GM18868 (cell line): ENCODE measurements at regions not wholly inside any gene's neighbourhood (a gene's known extent, or its start where the extent isn't known, plus 50 kb on each side); places are given as distances from the start of the nearest gene placed in this dataset.

Experiments
- ATAC-seq: cut with Tn5 transposase; IDR thresholded peaks from one replicate; pipeline ENCODE4 v1.9.1; 2021; ENCODE audit warnings: mild to moderate bottlenecking, moderate library complexity; ENCODE audit not compliant: unreplicated experiment

DNA sequence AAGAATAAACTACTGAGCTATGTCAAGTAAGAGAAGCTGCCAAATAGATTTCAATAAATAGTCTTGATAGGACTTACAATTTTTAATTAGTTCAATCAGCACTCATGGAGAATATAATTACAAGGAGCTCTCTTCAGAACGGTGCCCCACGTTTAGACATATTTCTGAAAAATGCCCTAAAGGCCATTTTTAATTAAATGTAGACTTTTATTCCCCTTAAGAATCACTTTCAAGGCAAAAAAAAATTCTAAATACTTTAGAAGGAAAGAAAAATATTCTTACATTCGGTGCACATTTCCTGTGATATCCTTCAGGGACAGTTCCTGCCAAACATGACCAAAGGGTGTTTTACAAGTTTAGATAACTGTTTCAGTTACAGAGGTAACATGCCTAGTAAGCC is 202.5 kb upstream of the CDH7 start:
- ATAC-seq = no peak

DNA sequence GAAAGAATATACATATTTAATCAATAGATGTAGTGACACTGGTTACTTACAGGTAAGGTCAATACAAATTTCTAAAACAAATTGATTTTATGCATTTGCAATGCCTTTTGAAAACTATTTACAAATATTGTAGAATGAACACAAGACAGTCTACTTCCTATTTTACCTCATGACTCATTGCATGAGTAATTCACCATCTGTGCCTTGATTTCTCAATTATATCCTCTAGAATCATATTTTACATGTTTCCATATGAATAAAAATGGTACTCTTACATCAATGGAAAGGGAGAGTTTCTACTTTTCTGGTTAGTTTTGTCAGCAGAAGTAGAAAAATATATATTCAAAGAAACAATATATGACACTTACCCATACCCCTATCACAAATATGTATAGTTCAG is 203.8 kb upstream of the CDH7 start:
- no peak for ATAC-seq

DNA sequence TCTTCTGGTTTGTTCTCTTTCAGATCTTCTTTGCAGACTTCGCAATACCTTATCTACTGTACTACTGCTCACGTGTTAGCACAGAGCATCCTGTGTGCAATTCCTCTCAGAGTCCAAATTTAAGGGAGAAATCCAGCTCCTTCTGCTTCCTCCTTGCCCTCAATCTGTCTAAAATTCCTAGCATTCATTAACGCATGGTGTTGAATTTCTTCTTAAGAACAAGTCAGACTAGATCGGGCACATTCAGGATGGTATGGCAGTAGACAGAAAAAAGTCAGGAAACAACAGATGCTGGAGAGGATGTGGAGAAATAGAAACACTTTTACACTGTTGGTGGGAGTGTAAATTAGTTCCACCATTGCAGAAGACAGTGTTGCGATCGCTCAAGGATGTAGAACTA is 206.1 kb upstream of the CDH7 start:
- ATAC-seq = no peak

- ATAC-seq = no peak
These were observed 222.8 kb upstream of the CDH7 start for GRCh38 chr18:65527879-65528633.

GRCh38 chr18:65526099-65526498 is 224.7 kb upstream of the CDH7 start:
- ATAC-seq = no peak

GRCh38 chr18:65523461-65523860 is 227.4 kb upstream of the CDH7 start:
- ATAC-seq = no peak

DNA sequence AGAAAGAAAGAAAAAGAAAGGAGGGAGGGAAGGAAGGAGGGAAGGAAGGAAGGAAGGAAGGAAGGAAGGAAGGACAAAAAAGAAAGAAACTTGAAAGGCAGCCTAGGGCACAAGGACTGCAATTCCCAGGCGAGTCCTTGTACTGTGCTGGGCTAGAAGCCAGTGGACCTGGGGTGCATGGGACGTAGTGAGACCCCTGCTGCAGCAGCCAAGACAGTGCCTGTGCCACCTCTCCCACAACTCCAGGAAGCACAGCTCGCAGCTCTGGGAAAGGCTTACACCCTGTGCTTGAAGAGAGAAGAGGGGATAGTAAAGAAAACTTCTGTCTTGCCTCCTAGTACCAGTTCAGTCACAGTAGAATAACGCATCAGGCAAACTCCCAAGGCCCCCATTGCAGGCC is 227.9 kb upstream of the CDH7 start:
- no peak for ATAC-seq

DNA sequence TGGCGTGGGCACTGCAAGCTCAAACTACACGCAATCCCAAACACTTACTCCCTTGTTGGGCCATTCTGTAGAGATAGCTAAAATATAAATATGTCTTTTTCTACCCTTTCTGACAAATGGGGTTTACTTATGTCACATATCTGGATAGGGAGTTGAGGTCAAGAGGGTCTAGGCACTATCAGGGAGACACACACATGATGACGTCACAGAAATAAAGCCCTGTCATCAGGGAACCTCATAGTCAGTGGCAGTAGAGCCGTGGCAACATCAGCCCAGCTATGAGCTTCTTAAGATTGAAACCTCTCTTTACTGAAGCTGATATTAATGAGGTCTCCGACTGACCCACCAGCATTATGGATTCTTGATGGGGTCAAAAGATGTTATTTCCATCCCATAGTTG is 234.6 kb upstream of the CDH7 start:
- no peak for ATAC-seq

DNA sequence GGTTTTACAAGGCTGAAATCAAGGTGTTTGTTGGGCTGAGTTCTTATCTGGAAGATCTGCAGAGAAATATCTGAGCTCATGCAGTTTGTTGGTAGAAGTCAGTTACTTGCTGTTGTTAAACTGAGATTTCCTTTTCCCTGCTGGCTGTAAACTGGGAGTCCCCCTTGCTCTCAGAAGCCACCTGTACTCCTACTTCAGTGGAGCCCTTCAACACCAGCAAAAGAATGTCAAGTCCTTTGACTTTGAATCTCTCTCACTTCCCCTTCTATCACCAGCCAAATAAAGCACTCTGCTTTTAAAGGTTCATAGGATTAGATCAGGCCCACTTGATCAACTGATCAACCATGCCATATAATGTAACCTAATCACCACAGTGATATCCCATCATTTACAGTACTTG is 252.2 kb upstream of the CDH7 start:
- no peak for ATAC-seq

DNA sequence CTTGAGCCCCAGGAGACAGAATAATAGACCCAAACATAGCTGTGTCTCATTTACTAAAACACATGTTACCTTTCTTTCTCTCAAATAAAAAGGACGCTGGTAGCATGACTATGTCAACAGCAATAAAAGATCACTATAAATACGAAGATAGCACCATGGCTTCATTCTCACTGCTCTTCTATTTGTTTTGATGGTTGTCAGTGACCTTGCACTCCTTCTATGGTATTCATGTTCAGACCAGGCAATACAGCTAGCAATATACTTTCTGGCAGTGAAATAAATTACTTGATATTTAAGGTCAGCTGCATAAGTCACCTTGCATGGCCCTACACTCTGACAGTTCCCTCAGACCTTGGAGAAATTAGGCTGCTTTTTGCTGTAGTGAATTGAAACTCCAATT is 263.2 kb upstream of the CDH7 start:
- no peak for ATAC-seq

- no peak for ATAC-seq
These were observed 273.4 kb upstream of the CDH7 start for GRCh38 chr18:65477455-65477854.

- ATAC-seq = no peak
These were observed 281.9 kb upstream of the CDH7 start for GRCh38 chr18:65468881-65469280.

DNA sequence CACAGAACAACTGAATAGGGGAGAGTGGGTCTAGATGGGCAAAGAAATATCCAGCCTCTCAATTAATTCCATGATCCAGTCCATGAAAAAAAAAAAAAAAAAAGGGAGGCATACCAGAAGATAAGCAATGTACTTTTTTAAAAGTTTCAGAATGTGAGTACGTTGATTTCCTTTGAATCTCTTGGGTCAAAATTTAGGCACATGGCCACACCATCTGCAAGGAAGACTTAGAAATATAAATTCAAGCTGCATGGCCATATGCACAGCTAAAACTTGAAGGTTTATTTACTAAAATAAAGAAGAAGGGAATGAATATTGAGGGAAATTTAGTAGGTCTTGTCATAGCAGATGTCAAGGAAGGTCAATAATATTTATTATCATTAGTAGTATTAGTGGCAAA is 286.5 kb upstream of the CDH7 start:
- no peak for ATAC-seq

- ATAC-seq = no peak
These were observed 291.1 kb upstream of the CDH7 start for GRCh38 chr18:65459741-65460140.

- ATAC-seq = no peak
These were observed 291.9 kb upstream of the CDH7 start for GRCh38 chr18:65458871-65459270.

DNA sequence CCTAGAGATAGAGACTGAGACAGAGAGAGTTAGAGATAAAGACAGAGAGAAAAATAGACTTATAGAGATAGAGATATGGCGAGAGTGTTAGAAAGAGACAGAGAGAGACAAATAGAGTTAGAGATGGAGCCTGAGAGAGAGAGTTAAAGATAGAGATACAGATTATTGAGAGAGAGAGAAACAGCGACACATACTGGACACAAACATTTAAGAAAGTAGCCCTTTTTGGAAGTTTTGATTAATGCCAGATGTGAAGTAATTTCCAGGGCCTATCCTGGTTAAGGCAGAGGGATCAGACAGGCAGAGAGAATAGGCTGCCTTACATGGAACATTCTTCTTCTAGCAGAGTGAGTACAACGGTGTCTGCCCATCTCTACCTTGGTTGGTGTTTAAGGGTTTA is 311.6 kb upstream of the CDH7 start:
- ATAC-seq = no peak

- ATAC-seq = no peak
These were observed 314.4 kb upstream of the CDH7 start for GRCh38 chr18:65436430-65436829.

DNA sequence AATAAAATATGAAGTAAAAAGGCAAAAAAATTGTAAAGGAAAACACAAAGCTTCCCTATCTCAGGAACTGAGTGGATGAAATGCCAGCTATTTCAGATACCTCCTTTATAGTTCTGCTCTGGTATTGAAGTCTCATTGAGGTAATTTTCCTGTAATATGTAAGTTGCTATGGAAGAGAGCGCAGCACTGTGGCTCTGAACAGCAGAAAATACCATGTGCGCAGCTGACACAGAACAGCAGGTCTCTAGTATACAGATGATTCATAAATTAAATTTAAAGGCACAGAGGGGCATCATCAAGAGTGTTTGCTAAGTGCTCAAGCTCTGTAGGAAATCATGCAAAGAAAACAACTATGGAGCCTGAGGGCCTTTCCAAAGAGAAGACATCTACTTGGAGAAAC is 315.3 kb upstream of the CDH7 start:
- ATAC-seq = no peak

- ATAC-seq = no peak
These were observed 321.2 kb upstream of the CDH7 start for GRCh38 chr18:65429601-65430000.

- no peak for ATAC-seq
These were observed 325.4 kb upstream of the CDH7 start for GRCh38 chr18:65425366-65425765.

GRCh38 chr18:65423776-65424175 is 327.0 kb upstream of the CDH7 start:
- no peak for ATAC-seq

DNA sequence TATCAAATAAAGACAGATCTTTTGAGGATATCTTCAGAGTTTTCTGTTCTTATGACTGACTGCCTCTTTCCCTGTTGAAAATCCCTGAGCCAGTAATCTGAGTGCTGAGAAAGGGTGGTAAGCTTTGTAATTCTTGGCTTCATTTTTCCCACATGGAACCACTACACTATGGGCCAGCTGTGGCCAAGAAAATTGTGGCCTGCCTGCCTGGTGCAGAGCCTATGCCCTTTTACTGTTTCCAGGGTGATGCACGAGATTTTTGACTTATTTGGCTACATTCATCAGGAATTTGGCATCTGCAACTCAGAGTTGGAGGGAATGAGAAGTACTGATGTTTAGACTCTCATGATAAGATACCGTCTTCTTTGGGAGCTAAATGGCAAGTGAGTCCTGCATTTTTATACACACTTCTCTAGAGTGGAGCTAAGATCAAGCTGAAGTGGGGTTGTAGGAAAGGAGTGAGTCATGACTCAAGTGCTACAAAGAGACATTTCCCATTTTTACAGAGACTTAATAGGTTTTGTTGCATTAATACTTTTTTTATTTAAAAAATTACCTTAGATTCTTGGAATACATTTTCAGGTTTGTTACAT is 328.2 kb upstream of the CDH7 start:
- no peak for ATAC-seq

GRCh38 chr18:65415098-65415497 is 335.7 kb upstream of the CDH7 start:
- no peak for ATAC-seq
